A673 (cell line): ENCODE measurements at regions not wholly inside any gene's neighbourhood (a gene's known extent, or its start where the extent isn't known, plus 50 kb on each side); places are given as distances from the start of the nearest gene placed in this dataset.

Experiments
- BruUV-seq: library from RNA; stranded (reverse); fragments of 400-500 nt; replicated peaks from 2 replicates; lab custom pipeline; 2021; lab: Mats Ljungman, UMichigan
- CTCF ChIA-PET: fragments of 300-600 bp; sonication (Branson Sonifier 250); formaldehyde crosslinking; loops from one replicate; lab custom pipeline; 2022; ENCODE audit warnings: antibody characterized with exemption; lab: Charles Lee
- POLR2A ChIA-PET: fragments of 300-600 bp; sonication (Branson Sonifier 250); formaldehyde crosslinking; loops from one replicate; lab custom pipeline; 2022; ENCODE audit warnings: antibody characterized with exemption; ENCODE audit not compliant: low non-redundant PET; lab: Charles Lee
- DNase-seq: peaks from one replicate; pipeline ENCODE4 v3.0.0-alpha.2; 2015; ENCODE audit warnings: low spot score
- H3K27ac ChIP-seq: fragments of 200-600 bp; sonication (generic); 2 replicates; pipeline ENCODE4 v1.5.1; 2016; ENCODE audit warnings: mixed run types, low read depth, mild to moderate bottlenecking, mixed read lengths, antibody characterized with exemption, low read length; ENCODE audit not compliant: poor library complexity, severe bottlenecking
- H3K27me3 ChIP-seq: fragments of 200-600 bp; sonication (generic); replicated peaks from 2 replicates; pipeline ENCODE4 v1.6.1; 2017; ENCODE audit warnings: mixed run types, low read depth, mild to moderate bottlenecking, mixed read lengths, antibody characterized with exemption, low read length; ENCODE audit not compliant: insufficient read depth, poor library complexity
- H3K36me3 ChIP-seq: fragments of 200-600 bp; sonication (generic); 2 replicates; pipeline ENCODE4 v1.6.1; 2016; ENCODE audit warnings: mixed run types, mild to moderate bottlenecking, mixed read lengths, antibody characterized with exemption, low read length; ENCODE audit not compliant: insufficient read depth, poor library complexity, severe bottlenecking
- H3K4me1 ChIP-seq: fragments of 200-600 bp; sonication (generic); 2 replicates; pipeline ENCODE4 v1.6.1; 2017; ENCODE audit warnings: mixed run types, mild to moderate bottlenecking, mixed read lengths, antibody characterized with exemption, low read length; ENCODE audit not compliant: insufficient read depth, poor library complexity, severe bottlenecking
- H3K4me3 ChIP-seq: fragments of 200-600 bp; sonication (generic); 2 replicates; pipeline ENCODE4 v1.5.1; 2016; ENCODE audit warnings: low read depth, mixed run types, mild to moderate bottlenecking, mixed read lengths, low read length; ENCODE audit not compliant: poor library complexity, severe bottlenecking
- H3K9me3 ChIP-seq: fragments of 200-600 bp; sonication (generic); 2 replicates; pipeline ENCODE4 v1.6.1; 2016; ENCODE audit warnings: mixed run types, low read depth, mild to moderate bottlenecking, mixed read lengths, antibody characterized with exemption, low read length; ENCODE audit not compliant: poor library complexity, severe bottlenecking
- EZH2 ChIP-seq: fragments of 200-600 bp; sonication (generic); IDR thresholded peaks from 2 replicates; pipeline ENCODE4 v1.6.1; 2017; ENCODE audit warnings: borderline replicate concordance, low read depth, mild to moderate bottlenecking, mixed read lengths, antibody characterized with exemption, low read length; ENCODE audit not compliant: poor library complexity, severe bottlenecking
- intact Hi-C: fragments of 100-400 bp; cut with micrococcal nuclease; formaldehyde crosslinking; loops from one replicate; pipeline ENCODE4 v1.10.0; 2022; ENCODE audit not compliant: unreplicated experiment
- TF ChIP-seq, protein P1 (sequence below): fragments of 300-800, 200-600 bp; sonication (generic); conservative IDR thresholded peaks from 2 replicates; pipeline ENCODE4 v1.5.1; 2017; ENCODE audit warnings: low read depth, mild to moderate bottlenecking, antibody characterized with exemption, low read length, moderate library complexity, mixed read lengths

DNA sequence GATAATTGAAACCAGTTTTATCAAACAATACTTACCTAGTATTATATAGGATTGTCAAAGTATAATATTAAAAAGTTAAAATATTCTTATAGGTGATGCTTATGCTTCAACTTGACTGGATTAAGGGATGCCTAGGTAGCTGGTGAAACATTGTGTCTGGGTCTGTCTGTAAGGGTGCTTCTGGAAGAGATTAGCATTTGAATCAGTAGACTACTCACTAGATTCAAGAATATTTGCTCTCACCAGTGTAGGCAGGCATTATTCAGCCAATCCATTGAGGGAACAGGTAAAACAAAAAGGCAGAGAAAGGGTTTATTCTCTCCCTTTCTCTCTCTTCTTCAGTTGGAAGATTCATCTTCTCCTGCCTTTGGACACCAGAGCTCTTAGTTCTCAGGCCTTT lies 486.8 kb upstream of the GOLIM4 start:
- no peaks in the 10 kb centered on the region for H3K36me3 ChIP-seq
- peaks cover 25% of the 10 kb centered on the region for H3K27me3 ChIP-seq
- H3K4me1 ChIP-seq, result no peaks in the 10 kb centered on the region
- TF ChIP-seq EZH2, result no peak
- TF ChIP-seq, protein P1, sequence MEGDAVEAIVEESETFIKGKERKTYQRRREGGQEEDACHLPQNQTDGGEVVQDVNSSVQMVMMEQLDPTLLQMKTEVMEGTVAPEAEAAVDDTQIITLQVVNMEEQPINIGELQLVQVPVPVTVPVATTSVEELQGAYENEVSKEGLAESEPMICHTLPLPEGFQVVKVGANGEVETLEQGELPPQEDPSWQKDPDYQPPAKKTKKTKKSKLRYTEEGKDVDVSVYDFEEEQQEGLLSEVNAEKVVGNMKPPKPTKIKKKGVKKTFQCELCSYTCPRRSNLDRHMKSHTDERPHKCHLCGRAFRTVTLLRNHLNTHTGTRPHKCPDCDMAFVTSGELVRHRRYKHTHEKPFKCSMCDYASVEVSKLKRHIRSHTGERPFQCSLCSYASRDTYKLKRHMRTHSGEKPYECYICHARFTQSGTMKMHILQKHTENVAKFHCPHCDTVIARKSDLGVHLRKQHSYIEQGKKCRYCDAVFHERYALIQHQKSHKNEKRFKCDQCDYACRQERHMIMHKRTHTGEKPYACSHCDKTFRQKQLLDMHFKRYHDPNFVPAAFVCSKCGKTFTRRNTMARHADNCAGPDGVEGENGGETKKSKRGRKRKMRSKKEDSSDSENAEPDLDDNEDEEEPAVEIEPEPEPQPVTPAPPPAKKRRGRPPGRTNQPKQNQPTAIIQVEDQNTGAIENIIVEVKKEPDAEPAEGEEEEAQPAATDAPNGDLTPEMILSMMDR, result no peak
- CTCF ChIA-PET, result no interaction called here
- no peak overlapping the region for H3K27ac ChIP-seq
- no peak for DNase-seq
- intact Hi-C loops, result no loop called here
- H3K9me3 ChIP-seq, result no peaks in the 10 kb centered on the region
- H3K4me3 ChIP-seq, result no peak overlapping the region
- BruUV-seq, result no TSS peak
- POLR2A ChIA-PET, result no interaction called here

DNA sequence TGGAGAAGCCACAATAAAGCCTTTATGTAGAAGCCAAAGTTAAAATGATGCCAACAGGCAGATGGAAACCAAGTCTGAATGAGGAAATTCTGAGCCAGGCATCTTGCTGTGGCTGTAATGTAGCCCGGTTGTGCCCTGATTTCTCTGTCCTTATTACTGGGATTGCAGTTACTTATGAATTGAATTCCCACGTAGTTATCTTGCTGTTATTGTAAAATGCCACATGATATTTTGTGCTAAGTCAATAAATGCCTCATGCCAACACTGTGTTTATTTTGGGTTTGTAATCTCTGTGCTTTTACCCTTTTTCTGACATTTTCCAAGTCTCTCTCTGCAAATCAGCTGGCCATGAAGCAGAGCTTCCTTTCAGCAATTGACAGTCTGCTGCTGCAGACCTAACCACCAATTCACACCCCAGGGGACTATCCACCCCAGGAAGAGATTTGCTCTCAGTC lies 486.1 kb upstream of the GOLIM4 start:
- no peaks in the 10 kb centered on the region for H3K4me1 ChIP-seq
- no peaks in the 10 kb centered on the region for H3K36me3 ChIP-seq
- no peak for DNase-seq
- CTCF ChIA-PET, result no interaction called here
- no peak overlapping the region for H3K27ac ChIP-seq
- BruUV-seq, result no TSS peak
- H3K4me3 ChIP-seq, result no peak overlapping the region
- POLR2A ChIA-PET, result no interaction called here
- H3K27me3 ChIP-seq, result peaks cover 25% of the 10 kb centered on the region
- H3K9me3 ChIP-seq, result no peaks in the 10 kb centered on the region
- no peak for TF ChIP-seq EZH2
- TF ChIP-seq, protein P1, result no peak
- intact Hi-C loops, result no loop called here

DNA sequence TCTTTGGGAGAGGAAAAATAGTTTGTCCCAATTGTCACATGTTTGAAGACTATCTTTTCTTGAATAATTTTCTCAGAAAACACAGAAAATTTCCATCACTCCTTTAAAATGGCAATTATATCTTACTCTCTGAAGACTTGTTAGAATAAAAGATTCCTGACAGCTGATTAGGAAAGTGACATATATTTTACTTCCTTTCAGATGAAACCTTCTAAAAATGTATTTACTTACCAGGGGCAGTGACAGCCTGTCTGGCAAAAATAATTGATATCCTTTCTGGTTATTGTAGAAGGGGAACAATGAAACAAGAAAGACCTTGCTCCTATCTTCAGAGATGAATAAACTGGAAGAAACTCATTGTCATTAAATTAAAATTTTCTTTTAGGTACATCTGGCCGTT lies 483.3 kb upstream of the GOLIM4 start:
- no peak for TF ChIP-seq EZH2
- TF ChIP-seq, protein P1, result no peak
- Histone ChIP-seq H3K9me3 (no peaks in the 10 kb centered on the region), H3K27me3 (peaks cover 26% of the 10 kb centered on the region), H3K27ac (no peak overlapping the region), H3K4me3 (no peak overlapping the region), H3K4me1 (no peaks in the 10 kb centered on the region), H3K36me3 (no peaks in the 10 kb centered on the region)
- BruUV-seq, result no TSS peak
- DNase-seq, result no peak
- intact Hi-C loops, result no loop called here
- ChIA-PET POLR2A (no interaction called here), CTCF (no interaction called here)
